HepG2 (cell line): ENCODE measurements at regions not wholly inside any gene's neighbourhood (a gene's known extent, or its start where the extent isn't known, plus 50 kb on each side); places are given as distances from the start of the nearest gene placed in this dataset.

Source experiments
- ATAC-seq: fragments of 200-7000 bp; cut with Tn5 transposase; 3 replicates; pipeline ENCODE4 v1.9.1; 2020; ENCODE audit warnings: mild to moderate bottlenecking, moderate library complexity
- BruUV-seq: library from RNA; stranded (reverse); fragments of 400-500 nt; replicated peaks from 2 replicates; lab custom pipeline; 2021; lab: Mats Ljungman, UMichigan
- CTCF ChIA-PET: fragments of 300-600 bp; formaldehyde crosslinking; extraction: SDS; loops from one replicate; lab custom pipeline; 2021; ENCODE audit warnings: low total read pairs, inconsistent platforms, low intra/inter-chr PET ratio; lab: Yijun Ruan, JAX
- POLR2A ChIA-PET: fragments of 350-600 bp; sonication (Branson Sonifier 250); formaldehyde crosslinking; loops from one replicate; lab custom pipeline; 2020; ENCODE audit warnings: antibody characterized with exemption, inconsistent platforms; lab: Yijun Ruan, JAX
- DNase-seq: peaks from one replicate; pipeline ENCODE4 v3.0.0-alpha.2; 2015; ENCODE audit warnings: low spot score
- FAIRE-seq: peaks from 3 replicates; lab custom pipeline; 2011; peaks lifted over from hg19 to GRCh38; lab: Jason Lieb, UNC
- H2AFZ ChIP-seq: one replicate; pipeline ENCODE4 v1.6.1; 2011; ENCODE audit warnings: low read length, inconsistent platforms
- H3K27ac ChIP-seq: fragments of 300-600 bp; 3 replicates; pipeline ENCODE4 v1.8.0; 2011; ENCODE audit warnings: mixed run types, mild to moderate bottlenecking, mixed read lengths, low read length, inconsistent platforms; ENCODE audit not compliant: insufficient read depth; ENCODE audit errors: extremely low read length
- H3K27me3 ChIP-seq, 2 experiments: fragments of 200-600 bp in 1 of 2; 2 replicates in 1 of 2; 3 replicates in 1 of 2; pipeline versions ENCODE4 v1.6.0 to v1.8.0; 2011; ENCODE audit warnings: low read length in 2 of 2, mild to moderate bottlenecking in 2 of 2, moderate library complexity in 2 of 2, inconsistent platforms in 1 of 2; ENCODE audit not compliant: insufficient read depth in 2 of 2, control insufficient read depth in 1 of 2
- H3K36me3 ChIP-seq, 2 experiments: fragments of 200-600 bp in 1 of 2; replicated peaks in 1 of 2; 2 replicates in 1 of 2; 3 replicates in 1 of 2; pipeline versions ENCODE4 v1.5.1 to v1.8.0; 2011; ENCODE audit warnings: low read length in 2 of 2, inconsistent platforms in 1 of 2; ENCODE audit not compliant: insufficient read depth in 2 of 2, control insufficient read depth in 1 of 2
- H3K4me1 ChIP-seq: 2 replicates; pipeline ENCODE4 v1.5.1; 2012; ENCODE audit warnings: low read length, inconsistent platforms; ENCODE audit not compliant: insufficient read depth
- H3K4me2 ChIP-seq: 2 replicates; pipeline ENCODE4 v1.6.0; 2011; ENCODE audit warnings: low read depth, low read length, inconsistent platforms
- H3K4me3 ChIP-seq, 3 experiments: fragments of 200-600 bp in 1 of 3; sonication (generic), shearing (Covaris generic) in 1 of 3; replicated peaks in 1 of 3; 2 replicates each; pipeline ENCODE4 v1.5.1; 2011 to 2016; ENCODE audit warnings: low read length in 3 of 3, inconsistent platforms in 2 of 3, low read depth in 2 of 3, mild to moderate bottlenecking in 2 of 3, control low read depth in 1 of 3, mixed read lengths in 1 of 3; ENCODE audit not compliant: insufficient read depth in 1 of 3
- H3K79me2 ChIP-seq: one replicate; pipeline ENCODE4 v1.6.1; 2011; ENCODE audit warnings: low read length, inconsistent platforms; ENCODE audit not compliant: insufficient read depth
- H3K9ac ChIP-seq: 2 replicates; pipeline ENCODE4 v1.6.0; 2011; ENCODE audit warnings: mild to moderate bottlenecking, low read depth, low read length, inconsistent platforms; ENCODE audit not compliant: insufficient read depth
- H3K9me3 ChIP-seq: 2 replicates; pipeline ENCODE4 v1.5.1; 2012; ENCODE audit warnings: mild to moderate bottlenecking, low read length
- H4K20me1 ChIP-seq: 2 replicates; pipeline ENCODE4 v1.6.0; 2011; ENCODE audit warnings: inconsistent platforms, mild to moderate bottlenecking, low read length, moderate library complexity; ENCODE audit not compliant: insufficient read depth
- CBX5 ChIP-seq: sonication (generic); formaldehyde crosslinking; IDR thresholded peaks from 2 replicates; pipeline ENCODE4 v1.4.0; 2020; ENCODE audit warnings: missing genetic modification reagents, borderline replicate concordance
- NCOR1 ChIP-seq: fragments of 200-600 bp; sonication (generic); IDR thresholded peaks from 2 replicates; pipeline ENCODE4 v1.7.0; 2017; ENCODE audit warnings: antibody characterized with exemption, low read length, borderline replicate concordance
- SP1 ChIP-seq, 2 experiments: fragments of 450-650 bp in 1 of 2; sonication (generic) in 1 of 2; formaldehyde crosslinking in 1 of 2; IDR thresholded peaks; 2 replicates each; pipeline versions ENCODE4 v1.4.0 to v1.6.1; 2016 to 2020; ENCODE audit warnings: missing genetic modification reagents in 1 of 2
- SRF ChIP-seq: IDR thresholded peaks from 2 replicates; pipeline ENCODE4 v1.6.1; 2011; ENCODE audit warnings: mild to moderate bottlenecking, low read depth, low read length, moderate library complexity
- ZFY ChIP-seq: sonication (generic); formaldehyde crosslinking; IDR thresholded peaks from 2 replicates; pipeline ENCODE4 v1.4.0; 2020; ENCODE audit warnings: missing genetic modification reagents
- ZNF546 ChIP-seq: sonication (generic); formaldehyde crosslinking; conservative IDR thresholded peaks from 2 replicates; pipeline ENCODE4 v1.8.1; 2023; ENCODE audit warnings: mild to moderate bottlenecking, missing genetic modification reagents
- ZNF609 ChIP-seq: sonication (generic); formaldehyde crosslinking; IDR thresholded peaks from 2 replicates; pipeline ENCODE4 v1.4.0; 2020; ENCODE audit warnings: mild to moderate bottlenecking, missing genetic modification reagents, borderline replicate concordance
- WGBS: methylation state at CpG from one replicate; pipeline ENCODE4 v1.1.6; 2017; ENCODE audit warnings: low lambda C conversion rate; 5-methylcytosine and 5-hydroxymethylcytosine counted together
- in situ Hi-C: cut with HindIII; loops from 2 replicates; pipeline ENCODE4 v1.10.0; 2017; ENCODE audit warnings: low pct_unique_long_range_greater_than_20kb; ENCODE audit not compliant: extremely low pct_ligation_motif_present
- intact Hi-C: fragments of 100-400 bp; cut with micrococcal nuclease; formaldehyde crosslinking; loops from one replicate; pipeline ENCODE4 v1.10.0; 2022; ENCODE audit not compliant: unreplicated experiment
- TF ChIP-seq, protein P1 (sequence below): sonication (generic); formaldehyde crosslinking; IDR thresholded peaks from 2 replicates; pipeline ENCODE4 v1.9.0; 2021; ENCODE audit warnings: missing genetic modification reagents, borderline replicate concordance
- TF ChIP-seq, protein P2 (sequence below): sonication (generic); formaldehyde crosslinking; IDR thresholded peaks from 2 replicates; pipeline ENCODE4 v1.4.0; 2020; ENCODE audit warnings: missing genetic modification reagents

- BruUV-seq, result no TSS peak
- ATAC-seq, result no peak
- no peak for FAIRE-seq
Observed at GRCh38 chr5:24788829-24789514, 144.2 kb upstream of the CDH10 start.

More at GRCh38 chr5:24788829-24789514, 144.2 kb upstream of the CDH10 start:
- Histone ChIP-seq H3K4me3 (no peak overlapping the region), H4K20me1 (no peaks in the 10 kb centered on the region)
- TF ChIP-seq ZNF609 (CRISPR knock-in tag) (no peak), ZFY (CRISPR knock-in tag) (no peak), CBX5 (no peak), NCOR1 (no peak), ZNF546 (no peak), SP1 (IDR thresholded peaks at IDR 0.05) (no peak), SP1 (CRISPR knock-in tag; IDR thresholded peaks at IDR 0.05) (no peak), SRF (no peak)
- TF ChIP-seq, protein P1, sequence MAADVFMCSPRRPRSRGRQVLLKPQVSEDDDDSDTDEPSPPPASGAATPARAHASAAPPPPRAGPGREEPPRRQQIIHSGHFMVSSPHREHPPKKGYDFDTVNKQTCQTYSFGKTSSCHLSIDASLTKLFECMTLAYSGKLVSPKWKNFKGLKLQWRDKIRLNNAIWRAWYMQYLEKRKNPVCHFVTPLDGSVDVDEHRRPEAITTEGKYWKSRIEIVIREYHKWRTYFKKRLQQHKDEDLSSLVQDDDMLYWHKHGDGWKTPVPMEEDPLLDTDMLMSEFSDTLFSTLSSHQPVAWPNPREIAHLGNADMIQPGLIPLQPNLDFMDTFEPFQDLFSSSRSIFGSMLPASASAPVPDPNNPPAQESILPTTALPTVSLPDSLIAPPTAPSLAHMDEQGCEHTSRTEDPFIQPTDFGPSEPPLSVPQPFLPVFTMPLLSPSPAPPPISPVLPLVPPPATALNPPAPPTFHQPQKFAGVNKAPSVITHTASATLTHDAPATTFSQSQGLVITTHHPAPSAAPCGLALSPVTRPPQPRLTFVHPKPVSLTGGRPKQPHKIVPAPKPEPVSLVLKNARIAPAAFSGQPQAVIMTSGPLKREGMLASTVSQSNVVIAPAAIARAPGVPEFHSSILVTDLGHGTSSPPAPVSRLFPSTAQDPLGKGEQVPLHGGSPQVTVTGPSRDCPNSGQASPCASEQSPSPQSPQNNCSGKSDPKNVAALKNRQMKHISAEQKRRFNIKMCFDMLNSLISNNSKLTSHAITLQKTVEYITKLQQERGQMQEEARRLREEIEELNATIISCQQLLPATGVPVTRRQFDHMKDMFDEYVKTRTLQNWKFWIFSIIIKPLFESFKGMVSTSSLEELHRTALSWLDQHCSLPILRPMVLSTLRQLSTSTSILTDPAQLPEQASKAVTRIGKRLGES (CRISPR knock-in tag), result no peak
- TF ChIP-seq, protein P2, sequence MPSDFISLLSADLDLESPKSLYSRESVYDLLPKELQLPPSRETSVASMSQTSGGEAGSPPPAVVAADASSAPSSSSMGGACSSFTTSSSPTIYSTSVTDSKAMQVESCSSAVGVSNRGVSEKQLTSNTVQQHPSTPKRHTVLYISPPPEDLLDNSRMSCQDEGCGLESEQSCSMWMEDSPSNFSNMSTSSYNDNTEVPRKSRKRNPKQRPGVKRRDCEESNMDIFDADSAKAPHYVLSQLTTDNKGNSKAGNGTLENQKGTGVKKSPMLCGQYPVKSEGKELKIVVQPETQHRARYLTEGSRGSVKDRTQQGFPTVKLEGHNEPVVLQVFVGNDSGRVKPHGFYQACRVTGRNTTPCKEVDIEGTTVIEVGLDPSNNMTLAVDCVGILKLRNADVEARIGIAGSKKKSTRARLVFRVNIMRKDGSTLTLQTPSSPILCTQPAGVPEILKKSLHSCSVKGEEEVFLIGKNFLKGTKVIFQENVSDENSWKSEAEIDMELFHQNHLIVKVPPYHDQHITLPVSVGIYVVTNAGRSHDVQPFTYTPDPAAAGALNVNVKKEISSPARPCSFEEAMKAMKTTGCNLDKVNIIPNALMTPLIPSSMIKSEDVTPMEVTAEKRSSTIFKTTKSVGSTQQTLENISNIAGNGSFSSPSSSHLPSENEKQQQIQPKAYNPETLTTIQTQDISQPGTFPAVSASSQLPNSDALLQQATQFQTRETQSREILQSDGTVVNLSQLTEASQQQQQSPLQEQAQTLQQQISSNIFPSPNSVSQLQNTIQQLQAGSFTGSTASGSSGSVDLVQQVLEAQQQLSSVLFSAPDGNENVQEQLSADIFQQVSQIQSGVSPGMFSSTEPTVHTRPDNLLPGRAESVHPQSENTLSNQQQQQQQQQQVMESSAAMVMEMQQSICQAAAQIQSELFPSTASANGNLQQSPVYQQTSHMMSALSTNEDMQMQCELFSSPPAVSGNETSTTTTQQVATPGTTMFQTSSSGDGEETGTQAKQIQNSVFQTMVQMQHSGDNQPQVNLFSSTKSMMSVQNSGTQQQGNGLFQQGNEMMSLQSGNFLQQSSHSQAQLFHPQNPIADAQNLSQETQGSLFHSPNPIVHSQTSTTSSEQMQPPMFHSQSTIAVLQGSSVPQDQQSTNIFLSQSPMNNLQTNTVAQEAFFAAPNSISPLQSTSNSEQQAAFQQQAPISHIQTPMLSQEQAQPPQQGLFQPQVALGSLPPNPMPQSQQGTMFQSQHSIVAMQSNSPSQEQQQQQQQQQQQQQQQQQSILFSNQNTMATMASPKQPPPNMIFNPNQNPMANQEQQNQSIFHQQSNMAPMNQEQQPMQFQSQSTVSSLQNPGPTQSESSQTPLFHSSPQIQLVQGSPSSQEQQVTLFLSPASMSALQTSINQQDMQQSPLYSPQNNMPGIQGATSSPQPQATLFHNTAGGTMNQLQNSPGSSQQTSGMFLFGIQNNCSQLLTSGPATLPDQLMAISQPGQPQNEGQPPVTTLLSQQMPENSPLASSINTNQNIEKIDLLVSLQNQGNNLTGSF (CRISPR knock-in tag), result no peak
- TF ChIP-seq, all 625 proteins: peak for 0
- POLR2A ChIA-PET, result no interaction called here
- intact Hi-C loops (no loop called here), in situ Hi-C loops (no loop called here)
- no peaks in the 10 kb centered on the region for H3K36me3 ChIP-seq
- CTCF ChIA-PET, result no interaction called here
- H3K27me3 ChIP-seq, result no peaks in the 10 kb centered on the region
- no peak overlapping the region for H3K9ac ChIP-seq
- H3K4me2 ChIP-seq, result no peak overlapping the region
- WGBS, result 1% methylated on average over 2 of the region's 2 CpGs
- H3K79me2 ChIP-seq, result no peaks in the 10 kb centered on the region
- no peaks in the 10 kb centered on the region for H3K4me1 ChIP-seq
- H3K9me3 ChIP-seq, result peaks cover 31% of the 10 kb centered on the region
- no peak overlapping the region for H2AFZ ChIP-seq
- DNase-seq, result no peak
- no peak overlapping the region for H3K27ac ChIP-seq
